ENCODE measurements at regions not wholly inside any gene's neighbourhood (a gene's known extent, or its start where the extent isn't known, plus 50 kb on each side); places are given as distances from the start of the nearest gene placed in this dataset.

GRCh38 chr2:100658017-100658416 lies 95.2 kb downstream of the PDCL3 start:
- no peak for DNase-seq (ENCODE audit: low read depth in 2 of 3, low spot score in 2 of 3)

- DNase-seq (ENCODE audit: low read depth in 2 of 3, low spot score in 2 of 3), result no peak
These were observed 98.2 kb downstream of the PDCL3 start for GRCh38 chr2:100660851-100661584.

DNA sequence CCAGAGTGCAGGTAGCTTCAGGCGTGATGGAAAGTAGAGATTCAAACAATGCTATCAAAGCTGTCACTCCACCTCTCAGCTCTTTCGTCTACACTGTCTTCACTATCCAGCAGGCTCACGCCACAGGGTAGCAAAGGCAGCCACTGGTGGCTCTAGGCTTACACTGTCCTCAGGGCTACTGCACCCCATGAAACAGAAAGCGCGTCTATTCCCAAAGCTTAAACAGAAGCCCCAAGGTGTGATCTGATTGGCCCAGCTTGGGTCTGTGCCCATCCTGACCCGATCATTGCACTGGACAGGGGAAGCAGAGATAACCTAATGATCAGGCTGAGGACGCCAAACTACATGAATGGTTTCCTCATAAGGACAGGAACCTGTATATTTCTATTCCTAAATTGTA lies 100.1 kb downstream of the PDCL3 start:
- no peak for DNase-seq (ENCODE audit: low read depth in 2 of 3, low spot score in 2 of 3)

- no peak for DNase-seq (ENCODE audit: low read depth in 2 of 3, low spot score in 2 of 3)
These were observed 101.4 kb downstream of the PDCL3 start for GRCh38 chr2:100664021-100664755.

DNA sequence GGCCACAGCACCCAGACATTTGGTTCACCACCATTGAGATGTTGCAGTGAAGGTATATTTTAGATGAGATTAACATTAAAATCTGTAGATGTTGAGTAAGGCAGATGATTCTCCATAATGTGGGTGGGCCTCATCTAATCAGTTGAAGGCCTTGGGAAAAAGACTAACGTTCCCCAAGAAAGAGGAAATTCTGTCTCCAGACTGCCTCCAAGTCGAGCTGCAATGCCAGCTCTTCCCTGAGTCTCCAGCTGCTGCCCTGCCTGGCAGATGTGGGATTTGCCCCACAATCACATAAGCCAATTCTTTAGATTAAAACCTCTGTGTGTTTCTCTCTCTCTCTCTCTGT lies 101.9 kb downstream of the PDCL3 start:
- DNase-seq (ENCODE audit: low read depth in 2 of 3, low spot score in 2 of 3), result no peak

GRCh38 chr2:100666996-100667395 lies 104.2 kb downstream of the PDCL3 start:
- DNase-seq (ENCODE audit: low read depth in 2 of 3, low spot score in 2 of 3), result no peak

DNA sequence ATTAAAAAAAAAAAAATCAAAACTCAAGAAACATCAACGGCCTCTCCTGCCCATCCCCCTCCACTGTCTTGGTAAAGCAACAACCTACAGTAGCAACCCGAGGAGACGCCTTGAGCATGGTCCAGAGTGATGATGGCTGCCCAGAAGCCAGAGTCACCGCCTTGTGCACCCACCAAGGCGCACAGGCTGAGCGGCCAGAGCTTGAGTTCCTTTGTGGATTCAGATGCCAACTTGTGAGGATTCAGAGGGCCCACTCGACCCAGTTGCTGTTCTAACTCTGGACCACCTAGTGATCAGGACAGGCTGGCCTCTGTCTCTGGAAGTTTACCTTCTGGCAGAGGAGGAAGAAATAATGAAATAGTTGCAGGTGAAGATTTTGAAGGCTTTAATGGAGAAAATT lies 105.0 kb downstream of the PDCL3 start:
- no peak for DNase-seq (ENCODE audit: low read depth in 2 of 3, low spot score in 2 of 3)

DNA sequence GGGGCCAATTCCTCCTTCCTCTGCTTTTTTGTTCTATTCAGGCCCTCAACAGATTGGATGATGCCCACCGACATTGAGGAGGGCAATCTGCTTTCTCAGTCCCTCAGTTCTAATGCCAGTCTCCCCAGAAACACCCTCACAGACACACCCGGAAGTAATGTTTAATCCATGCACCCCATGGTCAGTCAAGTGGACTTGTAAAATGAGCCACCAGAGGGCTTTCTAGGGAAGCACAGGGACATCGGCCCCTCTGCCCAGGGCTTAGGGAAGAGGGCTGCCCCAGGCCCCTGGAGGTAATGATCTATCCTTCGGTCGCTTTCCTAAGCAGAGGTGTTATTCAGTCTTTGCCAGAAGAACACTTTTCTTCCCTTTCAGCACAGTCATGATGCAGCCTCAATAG lies 107.4 kb downstream of the PDCL3 start:
- DNase-seq (ENCODE audit: low read depth in 2 of 3, low spot score in 2 of 3), result no peak

DNA sequence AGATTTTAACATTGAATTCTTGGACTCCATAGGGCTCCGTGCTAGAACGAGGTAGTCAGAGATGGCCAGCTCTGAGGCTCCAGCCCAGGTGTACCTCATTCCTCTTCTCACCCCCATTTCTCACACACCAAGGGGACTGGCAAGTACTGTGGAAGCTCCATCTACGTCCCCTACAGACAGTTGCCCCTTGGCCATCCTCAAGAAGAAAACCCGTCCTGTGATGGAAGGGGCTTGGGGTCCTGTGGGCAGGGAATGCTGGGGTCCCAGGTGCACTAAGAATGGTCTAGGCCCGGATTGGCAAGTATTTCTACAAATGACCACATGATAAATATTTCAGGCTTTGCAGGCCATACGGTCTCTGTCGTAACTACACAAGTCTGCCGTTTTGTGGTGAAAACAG lies 110.3 kb downstream of the PDCL3 start:
- DNase-seq (ENCODE audit: low read depth in 2 of 3, low spot score in 2 of 3), result no peak

DNA sequence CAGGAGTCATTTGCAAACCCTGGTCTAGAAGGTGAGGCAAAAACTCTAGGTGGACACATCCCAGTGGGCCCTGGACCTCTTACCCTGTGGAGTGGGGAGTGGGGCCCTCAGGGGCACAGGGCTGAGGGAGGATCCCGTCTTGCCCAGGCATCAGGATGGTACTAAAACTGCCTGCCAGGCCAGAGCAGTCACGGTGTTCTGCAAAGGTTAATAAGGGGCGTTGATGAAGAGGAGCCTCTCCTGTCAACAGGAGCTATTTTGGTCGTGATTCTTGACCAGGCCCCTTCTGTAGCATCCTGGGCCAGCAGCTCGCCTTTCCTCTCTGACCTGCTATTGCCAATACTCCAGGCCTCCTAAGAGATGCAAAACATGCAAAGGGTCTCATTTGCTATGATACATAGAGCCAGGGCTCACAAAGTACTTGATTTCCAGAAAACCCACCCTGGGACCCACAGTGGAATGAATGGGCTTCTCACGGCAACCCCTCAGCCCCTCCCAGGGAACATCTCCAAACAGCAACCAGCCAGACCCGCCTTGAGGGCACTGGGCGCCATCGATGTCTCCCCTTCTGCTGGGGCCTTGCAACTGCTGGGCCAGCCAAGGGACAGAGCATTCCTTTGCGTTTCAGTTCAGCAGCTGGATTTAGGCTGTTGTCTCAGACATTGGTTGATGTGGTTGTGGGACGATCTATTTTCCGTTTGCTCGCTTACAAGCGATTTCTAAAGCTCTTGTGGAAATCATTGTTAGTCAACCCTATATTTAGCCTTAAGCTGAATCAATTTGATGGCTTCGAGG lies 111.1 kb downstream of the PDCL3 start:
- no peak for DNase-seq (ENCODE audit: low read depth in 2 of 3, low spot score in 2 of 3)

- DNase-seq (ENCODE audit: low read depth in 2 of 3, low spot score in 2 of 3), result no peak
These were observed 111.9 kb downstream of the PDCL3 start for GRCh38 chr2:100674666-100675065.

- DNase-seq (ENCODE audit: low read depth in 2 of 3, low spot score in 2 of 3), result no peak
These were observed 112.6 kb downstream of the PDCL3 start for GRCh38 chr2:100675373-100675772.

DNA sequence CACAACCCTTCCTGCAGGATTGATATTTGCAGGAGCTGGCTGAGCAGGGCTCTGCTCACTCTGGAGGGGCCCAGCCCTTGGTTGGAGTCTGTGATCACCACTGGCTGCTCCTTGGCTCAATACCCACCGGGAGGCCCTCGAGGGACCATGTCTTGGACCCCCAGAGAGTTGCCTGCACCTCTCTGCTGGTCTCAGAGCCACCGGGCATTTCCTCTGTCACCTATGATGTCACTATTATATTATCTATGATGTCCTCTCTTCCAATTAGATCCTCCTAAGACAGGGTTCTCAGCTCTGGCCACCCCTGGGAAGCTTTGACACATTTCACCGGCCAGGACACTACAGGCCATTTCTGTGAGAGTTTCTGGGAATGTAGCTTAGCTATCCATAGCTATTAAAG lies 113.1 kb downstream of the PDCL3 start:
- no peak for DNase-seq (ENCODE audit: low read depth in 2 of 3, low spot score in 2 of 3)

GRCh38 chr2:100676346-100676745 lies 113.6 kb downstream of the PDCL3 start:
- DNase-seq (ENCODE audit: low read depth in 2 of 3, low spot score in 2 of 3), result no peak

- DNase-seq (ENCODE audit: low read depth in 2 of 3, low spot score in 2 of 3), result no peak
These were observed 114.9 kb downstream of the PDCL3 start for GRCh38 chr2:100677611-100678185.

DNA sequence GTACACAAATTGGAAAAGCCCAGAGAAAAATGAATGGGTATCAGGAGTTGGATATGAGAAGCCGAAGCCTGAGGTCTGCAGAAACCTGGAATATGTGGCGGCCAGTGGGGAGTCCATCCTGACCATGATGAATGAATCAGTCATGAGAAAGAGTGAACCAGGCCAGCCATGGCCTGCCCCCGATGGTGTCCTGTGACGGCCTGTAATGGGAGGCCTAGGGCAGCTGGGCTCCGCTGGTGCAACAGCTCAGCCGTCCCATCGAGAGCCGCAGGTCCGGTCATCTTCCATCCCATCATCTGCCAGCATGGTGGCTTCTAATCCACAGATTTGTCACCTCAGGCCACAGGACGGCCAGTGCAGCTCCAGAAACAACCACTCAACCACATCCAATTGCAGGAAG lies 116.4 kb downstream of the PDCL3 start:
- DNase-seq (ENCODE audit: low read depth in 2 of 3, low spot score in 2 of 3), result no peak

DNA sequence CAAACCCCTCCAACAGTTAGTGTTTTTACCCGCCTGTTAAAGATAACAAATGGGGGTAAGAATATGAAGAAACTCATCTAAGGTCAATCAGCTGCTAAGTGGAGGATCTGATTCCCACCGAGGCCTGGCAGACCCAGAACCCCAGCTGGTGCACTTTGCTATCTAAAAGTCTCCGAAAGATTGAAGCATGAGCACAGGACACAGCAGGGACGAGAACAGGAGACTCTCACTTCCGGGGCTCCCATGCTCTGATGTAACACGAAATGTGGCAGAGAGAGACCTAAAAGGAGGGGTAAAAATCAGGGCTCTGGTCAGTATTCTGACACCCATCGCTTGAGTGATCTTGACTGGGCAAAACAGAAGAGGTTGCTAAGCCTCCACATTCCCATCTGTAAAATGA lies 119.7 kb downstream of the PDCL3 start:
- no peak for DNase-seq (ENCODE audit: low read depth in 2 of 3, low spot score in 2 of 3)

- no peak for DNase-seq (ENCODE audit: low read depth in 2 of 3, low spot score in 2 of 3)
These were observed 120.4 kb downstream of the PDCL3 start for GRCh38 chr2:100683231-100683630.

DNA sequence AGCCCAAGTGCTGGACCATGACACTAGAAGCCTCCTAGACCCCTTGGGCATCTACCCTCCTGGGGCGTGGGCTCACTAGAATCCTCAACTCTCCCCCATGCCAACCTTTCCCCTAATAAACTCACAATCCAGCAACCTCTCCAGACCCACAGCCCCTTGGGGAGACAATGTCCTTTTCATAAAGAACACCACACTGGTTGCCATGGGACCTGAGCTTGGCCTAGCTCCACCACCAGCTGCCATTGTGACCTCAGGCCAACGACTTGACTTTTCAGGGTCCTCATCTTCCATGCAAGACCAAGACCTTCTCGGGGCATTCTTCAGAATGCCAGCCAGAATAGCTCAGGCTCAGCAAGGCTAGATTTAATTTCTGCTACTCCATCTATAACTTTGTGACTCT lies 128.1 kb upstream of the NPAS2 start:
- DNase-seq (ENCODE audit: low read depth in 2 of 3, low spot score in 2 of 3), result no peak

GRCh38 chr2:100692381-100692780 lies 127.6 kb upstream of the NPAS2 start:
- no peak for DNase-seq (ENCODE audit: low read depth in 2 of 3, low spot score in 2 of 3)

- DNase-seq (ENCODE audit: low read depth in 2 of 3, low spot score in 2 of 3), result no peak
These were observed 127.0 kb upstream of the NPAS2 start for GRCh38 chr2:100692906-100693305.

All from hematopoietic multipotent progenitor cell (in vitro differentiated cells).